Neuronal stem cell (in vitro differentiated cells): ENCODE measurements at regions not wholly inside any gene's neighbourhood (a gene's known extent, or its start where the extent isn't known, plus 50 kb on each side); places are given as distances from the start of the nearest gene placed in this dataset.

Source experiments
- DNase-seq: peaks from one replicate; pipeline ENCODE4 v3.0.0-alpha.2; 2013; ENCODE audit warnings: low spot score
- H2AFZ ChIP-seq: one replicate; pipeline ENCODE4 v1.6.1; 2013; ENCODE audit warnings: mild to moderate bottlenecking, low read length, inconsistent platforms
- H2AK5ac ChIP-seq: 2 replicates; pipeline ENCODE4 v1.6.1; 2013; ENCODE audit warnings: low read depth, mild to moderate bottlenecking, inconsistent platforms, low read length, moderate library complexity, mixed read lengths
- H2BK120ac ChIP-seq: 2 replicates; pipeline ENCODE4 v1.6.1; 2013; ENCODE audit warnings: low read depth, mild to moderate bottlenecking, inconsistent platforms, low read length, moderate library complexity, mixed read lengths
- H2BK12ac ChIP-seq: one replicate; pipeline ENCODE4 v1.6.1; 2013; ENCODE audit warnings: low read length, inconsistent platforms
- H2BK15ac ChIP-seq: 2 replicates; pipeline ENCODE4 v1.6.1; 2013; ENCODE audit warnings: mild to moderate bottlenecking, low read length, inconsistent platforms, mixed read lengths
- H2BK5ac ChIP-seq: one replicate; pipeline ENCODE4 v1.6.1; 2013; ENCODE audit warnings: inconsistent platforms, mild to moderate bottlenecking, low read length, moderate library complexity
- H3K14ac ChIP-seq: one replicate; pipeline ENCODE4 v1.6.1; 2013; ENCODE audit warnings: low read length, inconsistent platforms
- H3K18ac ChIP-seq: 2 replicates; pipeline ENCODE4 v1.6.1; 2013; ENCODE audit warnings: low read length, inconsistent platforms
- H3K23ac ChIP-seq: 2 replicates; pipeline ENCODE4 v1.6.1; 2013; ENCODE audit warnings: low read depth, mild to moderate bottlenecking, mixed read lengths, low read length, inconsistent platforms; ENCODE audit not compliant: poor library complexity
- H3K27ac ChIP-seq: replicated peaks from 3 replicates; pipeline ENCODE4 v1.5.1; 2013; ENCODE audit warnings: low read length, inconsistent platforms
- H3K27me3 ChIP-seq, 3 experiments: 2 replicates each; pipeline ENCODE4 v1.6.1; 2013; ENCODE audit warnings: low read length in 3 of 3, mild to moderate bottlenecking in 2 of 3, inconsistent platforms in 1 of 3, low read depth in 1 of 3, mixed read lengths in 1 of 3, moderate library complexity in 1 of 3; ENCODE audit not compliant: control insufficient read depth in 3 of 3, insufficient read depth in 3 of 3
- H3K36me3 ChIP-seq, 2 donors: replicated peaks in 1 of 2; 2 replicates each; pipeline ENCODE4 v1.6.1; 2013; ENCODE audit warnings: low read length in 2 of 2; ENCODE audit not compliant: control insufficient read depth in 2 of 2, insufficient read depth in 2 of 2
- H3K4ac ChIP-seq: 2 replicates; pipeline ENCODE4 v1.6.1; 2013; ENCODE audit warnings: inconsistent platforms, mild to moderate bottlenecking, low read length, moderate library complexity
- H3K4me1 ChIP-seq, 2 donors: 1 replicate in 1 of 2; 2 replicates in 1 of 2; pipeline ENCODE4 v1.6.1; 2013; ENCODE audit warnings: low read length in 2 of 2, low read depth in 1 of 2; ENCODE audit not compliant: control insufficient read depth in 2 of 2, insufficient read depth in 1 of 2
- H3K4me2 ChIP-seq: one replicate; pipeline ENCODE4 v1.6.1; 2013; ENCODE audit warnings: mild to moderate bottlenecking, low read length, inconsistent platforms; ENCODE audit not compliant: insufficient read depth, poor library complexity, severe bottlenecking
- H3K4me3 ChIP-seq, 2 donors: 2 replicates each; pipeline ENCODE4 v1.5.1; 2013; ENCODE audit warnings: low read length in 2 of 2, mild to moderate bottlenecking in 2 of 2, inconsistent platforms in 1 of 2, moderate library complexity in 1 of 2
- H3K79me1 ChIP-seq: one replicate; pipeline ENCODE4 v1.6.1; 2013; ENCODE audit warnings: low read depth, mild to moderate bottlenecking, inconsistent platforms, low read length, moderate library complexity
- H3K9ac ChIP-seq: one replicate; pipeline ENCODE4 v1.6.1; 2013; ENCODE audit warnings: mild to moderate bottlenecking, low read depth, low read length, inconsistent platforms; ENCODE audit not compliant: poor library complexity
- H3K9me3 ChIP-seq, 2 donors: replicated peaks in 1 of 2; 2 replicates each; pipeline versions ENCODE3 to v1.6.1; 2013; ENCODE audit warnings: low read length in 2 of 2, mild to moderate bottlenecking in 2 of 2, inconsistent platforms in 1 of 2, low read depth in 1 of 2, mixed read lengths in 1 of 2, moderate library complexity in 1 of 2; ENCODE audit not compliant: control insufficient read depth in 2 of 2, insufficient read depth in 1 of 2
- H4K8ac ChIP-seq: one replicate; pipeline ENCODE4 v1.6.1; 2013; ENCODE audit warnings: low read depth, mild to moderate bottlenecking, inconsistent platforms, low read length, moderate library complexity
- H4K91ac ChIP-seq: one replicate; pipeline ENCODE4 v1.6.1; 2013; ENCODE audit warnings: low read length, low read depth, mild to moderate bottlenecking, inconsistent platforms; ENCODE audit not compliant: poor library complexity
- WGBS, 2 donors: extraction: QIAGEN DNeasy Blood & Tissue Kit; methylation state at CpG; one replicate each; pipeline ENCODE4 v1.1.7; 2013; ENCODE audit warnings: missing lambda C conversion rate in 2 of 2, mixed read lengths in 1 of 2; ENCODE audit not compliant: insufficient read length in 2 of 2, insufficient replicate concordance in 1 of 2; ENCODE audit errors: extremely low coverage in 2 of 2; 5-methylcytosine and 5-hydroxymethylcytosine counted together

- Histone ChIP-seq H2BK15ac (no peak overlapping the region), H3K4ac (no peak overlapping the region), H3K27ac (no peak overlapping the region), H3K23ac (no peak overlapping the region), H3K14ac (no peak overlapping the region), H2BK5ac (no peak overlapping the region), H3K79me1 (no peaks in the 10 kb centered on the region), H2AK5ac (no peak overlapping the region), H3K27me3 (peaks cover 0 to 15% (median 0%) of the 10 kb centered on the region in 3 experiments), H4K91ac (no peak overlapping the region), H3K4me1 (no peaks in the 10 kb centered on the region), H3K36me3 (no peaks in the 10 kb centered on the region), H2BK12ac (no peak overlapping the region), H3K4me2 (no peak overlapping the region), H4K8ac (no peak overlapping the region), H2AFZ (no peak overlapping the region), H3K4me3 (no peak overlapping the region), H3K9me3 (no peaks in the 10 kb centered on the region), H3K9ac (no peak overlapping the region), H2BK120ac (no peak overlapping the region), H3K18ac (no peak overlapping the region)
- WGBS, 2 donors = no CpG with 5 or more reads among the region's 5 CpGs
- no peak for DNase-seq
Measured at GRCh38 chr14:54330876-54331275, 65.9 kb upstream of the CDKN3 start.

- Histone ChIP-seq H2AK5ac (no peak overlapping the region), H4K91ac (no peak overlapping the region), H2AFZ (no peak overlapping the region), H3K79me1 (no peaks in the 10 kb centered on the region), H3K9me3 (no peaks in the 10 kb centered on the region), H2BK120ac (no peak overlapping the region), H3K4me2 (no peak overlapping the region), H3K36me3 (no peaks in the 10 kb centered on the region), H3K23ac (no peak overlapping the region), H3K4me3 (no peak overlapping the region), H3K4ac (no peak overlapping the region), H3K27me3 (peaks cover 0 to 15% (median 0%) of the 10 kb centered on the region in 3 experiments), H4K8ac (no peak overlapping the region), H2BK15ac (no peak overlapping the region), H3K4me1 (no peaks in the 10 kb centered on the region), H3K27ac (no peak overlapping the region), H3K14ac (no peak overlapping the region), H2BK5ac (no peak overlapping the region), H3K9ac (no peak overlapping the region), H2BK12ac (no peak overlapping the region), H3K18ac (no peak overlapping the region)
- DNase-seq = no peak
- WGBS, 2 donors = 100% methylated on average over 3 of the region's 5 CpGs; no CpG with 5 or more reads in 1 of the 2 donors
Measured at GRCh38 chr14:54331516-54331915, 65.3 kb upstream of the CDKN3 start.

- no peak overlapping the region for H3K23ac ChIP-seq
- no CpG with 5 or more reads among the region's 6 CpGs for WGBS, 2 donors
- no peaks in the 10 kb centered on the region for H3K9me3 ChIP-seq
- H2BK12ac ChIP-seq = no peak overlapping the region
- no peak overlapping the region for H2BK5ac ChIP-seq
- H3K4me2 ChIP-seq = no peak overlapping the region
- H2AK5ac ChIP-seq = no peak overlapping the region
- peaks cover 0 to 1% of the 10 kb centered on the region in 2 donors for H3K4me1 ChIP-seq
- no peak overlapping the region for H3K27ac ChIP-seq
- H3K9ac ChIP-seq = no peak overlapping the region
- no peak overlapping the region for H4K8ac ChIP-seq
- no peak overlapping the region for H2BK120ac ChIP-seq
- H4K91ac ChIP-seq = no peak overlapping the region
- no peak overlapping the region for H3K14ac ChIP-seq
- H3K27me3 ChIP-seq = peaks cover 0 to 15% (median 0%) of the 10 kb centered on the region in 3 experiments
- H3K4me3 ChIP-seq = no peak overlapping the region
- DNase-seq = no peak
- no peaks in the 10 kb centered on the region for H3K79me1 ChIP-seq
- H3K18ac ChIP-seq = no peak overlapping the region
- no peaks in the 10 kb centered on the region for H3K36me3 ChIP-seq
- no peak overlapping the region for H2AFZ ChIP-seq
- no peak overlapping the region for H3K4ac ChIP-seq
- no peak overlapping the region for H2BK15ac ChIP-seq
Measured at GRCh38 chr14:54332490-54332889, 64.3 kb upstream of the CDKN3 start.

GRCh38 chr14:54333511-54333910 is 63.3 kb upstream of the CDKN3 start:
- Histone ChIP-seq H2BK5ac (no peak overlapping the region), H3K79me1 (no peaks in the 10 kb centered on the region), H3K27me3 (peaks cover 0 to 15% (median 0%) of the 10 kb centered on the region in 3 experiments), H3K9me3 (no peaks in the 10 kb centered on the region), H2BK15ac (no peak overlapping the region), H4K8ac (no peak overlapping the region), H3K4ac (no peak overlapping the region), H2AFZ (no peak overlapping the region), H2BK120ac (no peak overlapping the region), H3K4me3 (no peak overlapping the region), H3K18ac (no peak overlapping the region), H3K9ac (no peak overlapping the region), H2BK12ac (no peak overlapping the region), H3K4me1 (peaks cover 0 to 5% of the 10 kb centered on the region in 2 donors), H3K27ac (no peak overlapping the region), H3K36me3 (no peaks in the 10 kb centered on the region), H2AK5ac (no peak overlapping the region), H3K23ac (no peak overlapping the region), H3K4me2 (no peak overlapping the region), H4K91ac (no peak overlapping the region), H3K14ac (no peak overlapping the region)
- DNase-seq = no peak
- no CpG with 5 or more reads among the region's 4 CpGs for WGBS, 2 donors
